BJ (cell line): ENCODE measurements at regions not wholly inside any gene's neighbourhood (a gene's known extent, or its start where the extent isn't known, plus 50 kb on each side); places are given as distances from the start of the nearest gene placed in this dataset.

Experiments
- CTCF ChIA-PET: fragments of 350-600 bp; formaldehyde crosslinking; extraction: SDS; loops from one replicate; lab custom pipeline; 2021; ENCODE audit warnings: antibody characterized with exemption, inconsistent platforms; lab: Yijun Ruan, JAX
- POLR2A ChIA-PET: fragments of 300-600 bp; sonication (Branson Sonifier 250); formaldehyde crosslinking; extraction: SDS; loops from one replicate; lab custom pipeline; 2021; ENCODE audit warnings: antibody characterized with exemption; lab: Charles Lee
- DNase-seq: peaks from one replicate; pipeline ENCODE4 v3.0.0-alpha.2; 2011; ENCODE audit warnings: low read depth
- H3K27me3 ChIP-seq: 2 replicates; pipeline ENCODE4 v1.6.0; 2011; ENCODE audit warnings: low read length; ENCODE audit not compliant: control insufficient read depth, insufficient read depth
- H3K36me3 ChIP-seq: 2 replicates; pipeline ENCODE4 v1.5.1; 2011; ENCODE audit warnings: low read length; ENCODE audit not compliant: control insufficient read depth, insufficient read depth
- H3K4me3 ChIP-seq: 2 replicates; pipeline ENCODE4 v1.5.1; 2011; ENCODE audit warnings: low read depth, mild to moderate bottlenecking, control low read depth, low read length
- CTCF ChIP-seq: IDR thresholded peaks from 2 replicates; pipeline ENCODE4 v1.5.1; 2011; ENCODE audit warnings: low read depth, mild to moderate bottlenecking, control low read depth, inconsistent platforms, low read length, moderate library complexity; ENCODE audit not compliant: insufficient read depth

- no peak for TF ChIP-seq CTCF
- Histone ChIP-seq H3K27me3 (no peaks in the 10 kb centered on the region), H3K4me3 (no peak overlapping the region), H3K36me3 (no peaks in the 10 kb centered on the region)
- CTCF ChIA-PET, result interaction anchor here (0.7 kb wide), 1 partner anchor 66 kb away, joined by 3 read pairs; no protein-coding TSS in a partner anchor
- POLR2A ChIA-PET, result no interaction called here
- DNase-seq, result no peak
Observed at GRCh38 chr6:71446057-71446456, 157.4 kb downstream of the OGFRL1 start.

- TF ChIP-seq CTCF, result no peak
- CTCF ChIA-PET, result interaction anchor here (0.7 kb wide), 1 partner anchor 65 kb away, joined by 3 read pairs; no protein-coding TSS in a partner anchor
Observed at GRCh38 chr6:71446470-71446869, 157.9 kb downstream of the OGFRL1 start.

GRCh38 chr6:71452697-71453370 is 164.2 kb downstream of the OGFRL1 start:
- DNase-seq, result no peak
- Histone ChIP-seq H3K27me3 (no peaks in the 10 kb centered on the region), H3K4me3 (no peak overlapping the region), H3K36me3 (no peaks in the 10 kb centered on the region)
- ChIA-PET POLR2A (no interaction called here), CTCF (no interaction called here)
- TF ChIP-seq CTCF, result no peak

More at GRCh38 chr6:71446470-71446869, 157.9 kb downstream of the OGFRL1 start:
- POLR2A ChIA-PET, result no interaction called here
- no peak for DNase-seq
- no peak overlapping the region for H3K4me3 ChIP-seq
- H3K27me3 ChIP-seq, result no peaks in the 10 kb centered on the region
- H3K36me3 ChIP-seq, result no peaks in the 10 kb centered on the region

GRCh38 chr6:71453371-71453706 is 164.7 kb downstream of the OGFRL1 start:
- no peaks in the 10 kb centered on the region for H3K36me3 ChIP-seq
- DNase-seq, result no peak
- ChIA-PET CTCF (no interaction called here), POLR2A (no interaction called here)
- TF ChIP-seq CTCF, result no peak
- H3K4me3 ChIP-seq, result no peak overlapping the region
- no peaks in the 10 kb centered on the region for H3K27me3 ChIP-seq

GRCh38 chr6:71454056-71454455 is 165.4 kb downstream of the OGFRL1 start:
- Histone ChIP-seq H3K36me3 (no peaks in the 10 kb centered on the region), H3K4me3 (no peak overlapping the region), H3K27me3 (no peaks in the 10 kb centered on the region)
- ChIA-PET POLR2A (no interaction called here), CTCF (no interaction called here)
- no peak for DNase-seq
- TF ChIP-seq CTCF, result no peak
